HepG2 (cell line): ENCODE measurements at regions not wholly inside any gene's neighbourhood (a gene's known extent, or its start where the extent isn't known, plus 50 kb on each side); places are given as distances from the start of the nearest gene placed in this dataset.

Experiments
- ATAC-seq: fragments of 200-7000 bp; cut with Tn5 transposase; 3 replicates; pipeline ENCODE4 v1.9.1; 2020; ENCODE audit warnings: mild to moderate bottlenecking, moderate library complexity
- BruUV-seq: library from RNA; stranded (reverse); fragments of 400-500 nt; replicated peaks from 2 replicates; lab custom pipeline; 2021; lab: Mats Ljungman, UMichigan
- CTCF ChIA-PET: fragments of 300-600 bp; formaldehyde crosslinking; extraction: SDS; loops from one replicate; lab custom pipeline; 2021; ENCODE audit warnings: low total read pairs, inconsistent platforms, low intra/inter-chr PET ratio; lab: Yijun Ruan, JAX
- POLR2A ChIA-PET: fragments of 350-600 bp; sonication (Branson Sonifier 250); formaldehyde crosslinking; loops from one replicate; lab custom pipeline; 2020; ENCODE audit warnings: antibody characterized with exemption, inconsistent platforms; lab: Yijun Ruan, JAX
- DNase-seq: peaks from one replicate; pipeline ENCODE4 v3.0.0-alpha.2; 2015; ENCODE audit warnings: low spot score
- FAIRE-seq: peaks from 3 replicates; lab custom pipeline; 2011; peaks lifted over from hg19 to GRCh38; lab: Jason Lieb, UNC
- H2AFZ ChIP-seq: one replicate; pipeline ENCODE4 v1.6.1; 2011; ENCODE audit warnings: low read length, inconsistent platforms
- H3K27ac ChIP-seq: fragments of 300-600 bp; 3 replicates; pipeline ENCODE4 v1.8.0; 2011; ENCODE audit warnings: mixed run types, mild to moderate bottlenecking, mixed read lengths, low read length, inconsistent platforms; ENCODE audit not compliant: insufficient read depth; ENCODE audit errors: extremely low read length
- H3K27me3 ChIP-seq, 2 experiments: fragments of 200-600 bp in 1 of 2; 2 replicates in 1 of 2; 3 replicates in 1 of 2; pipeline versions ENCODE4 v1.6.0 to v1.8.0; 2011; ENCODE audit warnings: low read length in 2 of 2, mild to moderate bottlenecking in 2 of 2, moderate library complexity in 2 of 2, inconsistent platforms in 1 of 2; ENCODE audit not compliant: insufficient read depth in 2 of 2, control insufficient read depth in 1 of 2
- H3K36me3 ChIP-seq, 2 experiments: fragments of 200-600 bp in 1 of 2; replicated peaks in 1 of 2; 2 replicates in 1 of 2; 3 replicates in 1 of 2; pipeline versions ENCODE4 v1.5.1 to v1.8.0; 2011; ENCODE audit warnings: low read length in 2 of 2, inconsistent platforms in 1 of 2; ENCODE audit not compliant: insufficient read depth in 2 of 2, control insufficient read depth in 1 of 2
- H3K4me1 ChIP-seq: 2 replicates; pipeline ENCODE4 v1.5.1; 2012; ENCODE audit warnings: low read length, inconsistent platforms; ENCODE audit not compliant: insufficient read depth
- H3K4me2 ChIP-seq: 2 replicates; pipeline ENCODE4 v1.6.0; 2011; ENCODE audit warnings: low read depth, low read length, inconsistent platforms
- H3K4me3 ChIP-seq, 3 experiments: fragments of 200-600 bp in 1 of 3; sonication (generic), shearing (Covaris generic) in 1 of 3; replicated peaks in 1 of 3; 2 replicates each; pipeline ENCODE4 v1.5.1; 2011 to 2016; ENCODE audit warnings: low read length in 3 of 3, inconsistent platforms in 2 of 3, low read depth in 2 of 3, mild to moderate bottlenecking in 2 of 3, control low read depth in 1 of 3, mixed read lengths in 1 of 3; ENCODE audit not compliant: insufficient read depth in 1 of 3
- H3K79me2 ChIP-seq: one replicate; pipeline ENCODE4 v1.6.1; 2011; ENCODE audit warnings: low read length, inconsistent platforms; ENCODE audit not compliant: insufficient read depth
- H3K9ac ChIP-seq: 2 replicates; pipeline ENCODE4 v1.6.0; 2011; ENCODE audit warnings: mild to moderate bottlenecking, low read depth, low read length, inconsistent platforms; ENCODE audit not compliant: insufficient read depth
- H3K9me3 ChIP-seq: 2 replicates; pipeline ENCODE4 v1.5.1; 2012; ENCODE audit warnings: mild to moderate bottlenecking, low read length
- H4K20me1 ChIP-seq: 2 replicates; pipeline ENCODE4 v1.6.0; 2011; ENCODE audit warnings: inconsistent platforms, mild to moderate bottlenecking, low read length, moderate library complexity; ENCODE audit not compliant: insufficient read depth
- CCDC6 ChIP-seq: sonication (generic); formaldehyde crosslinking; IDR thresholded peaks from 2 replicates; pipeline ENCODE4 v1.8.1; 2022; ENCODE audit warnings: mild to moderate bottlenecking, missing genetic modification reagents, moderate library complexity
- CENPBD1 ChIP-seq: sonication (generic); formaldehyde crosslinking; IDR thresholded peaks from 2 replicates; pipeline ENCODE4 v1.8.0; 2022; ENCODE audit warnings: missing genetic modification reagents, low read depth, mild to moderate bottlenecking, borderline replicate concordance
- FOXK1 ChIP-seq: sonication (generic); formaldehyde crosslinking; IDR thresholded peaks from 2 replicates; pipeline ENCODE4 v1.4.0; 2020; ENCODE audit warnings: low read depth, missing genetic modification reagents, borderline replicate concordance
- HMGXB4 ChIP-seq, 2 experiments: sonication (generic) in 1 of 2; formaldehyde crosslinking in 1 of 2; IDR thresholded peaks; 2 replicates each; pipeline versions ENCODE4 v1.4.0 to v1.6.1; 2018 to 2020; ENCODE audit warnings: missing genetic modification reagents in 2 of 2, borderline replicate concordance in 1 of 2, low read depth in 1 of 2, mild to moderate bottlenecking in 1 of 2, missing biosample characterization in 1 of 2
- ISL2 ChIP-seq: sonication (generic); formaldehyde crosslinking; IDR thresholded peaks from 2 replicates; pipeline ENCODE4 v1.5.0; 2020; ENCODE audit warnings: missing genetic modification reagents
- MAFG ChIP-seq: sonication (generic); formaldehyde crosslinking; IDR thresholded peaks from 2 replicates; pipeline ENCODE4 v1.5.1; 2020; ENCODE audit warnings: mild to moderate bottlenecking, missing genetic modification reagents
- SP140L ChIP-seq: sonication (generic); formaldehyde crosslinking; IDR thresholded peaks from 2 replicates; pipeline ENCODE4 v1.4.0; 2020; ENCODE audit warnings: missing genetic modification reagents, borderline replicate concordance
- TBL1XR1 ChIP-seq: fragments of 150-350 bp; IDR thresholded peaks from 2 replicates; pipeline ENCODE4 v1.6.1; 2014; ENCODE audit warnings: borderline replicate concordance, low read length; ENCODE audit not compliant: partially characterized antibody
- ZBTB37 ChIP-seq: sonication (generic); formaldehyde crosslinking; IDR thresholded peaks from 2 replicates; pipeline ENCODE4 v1.4.0; 2020; ENCODE audit warnings: mild to moderate bottlenecking, missing genetic modification reagents
- ZNF326 ChIP-seq: sonication (generic); formaldehyde crosslinking; IDR thresholded peaks from 2 replicates; pipeline ENCODE4 v1.4.0; 2020; ENCODE audit warnings: missing genetic modification reagents, borderline replicate concordance
- ZNF496 ChIP-seq: sonication (generic); formaldehyde crosslinking; IDR thresholded peaks from 2 replicates; pipeline ENCODE4 v1.8.1; 2023; ENCODE audit warnings: mild to moderate bottlenecking, moderate library complexity, missing genetic modification reagents; ENCODE audit not compliant: insufficient replicate concordance
- ZNF776 ChIP-seq: sonication (generic); formaldehyde crosslinking; IDR thresholded peaks from 2 replicates; pipeline ENCODE4 v1.4.0; 2020; ENCODE audit warnings: mild to moderate bottlenecking, missing genetic modification reagents
- WGBS: methylation state at CpG from one replicate; pipeline ENCODE4 v1.1.6; 2017; ENCODE audit warnings: low lambda C conversion rate; 5-methylcytosine and 5-hydroxymethylcytosine counted together
- in situ Hi-C: cut with HindIII; loops from 2 replicates; pipeline ENCODE4 v1.10.0; 2017; ENCODE audit warnings: low pct_unique_long_range_greater_than_20kb; ENCODE audit not compliant: extremely low pct_ligation_motif_present
- intact Hi-C: fragments of 100-400 bp; cut with micrococcal nuclease; formaldehyde crosslinking; loops from one replicate; pipeline ENCODE4 v1.10.0; 2022; ENCODE audit not compliant: unreplicated experiment

GRCh38 chr6:4270776-4271175 lies 135.4 kb upstream of the ECI2 start:
- Histone ChIP-seq H3K27ac (no peak overlapping the region), H3K4me3 (no peak overlapping the region)
- POLR2A ChIA-PET = no interaction called here
- TF ChIP-seq CENPBD1 (CRISPR knock-in tag) (no peak), ZNF326 (CRISPR knock-in tag) (no peak), SP140L (CRISPR knock-in tag) (no peak), FOXK1 (CRISPR knock-in tag) (no peak), MAFG (CRISPR knock-in tag) (no peak), ZNF776 (CRISPR knock-in tag) (no peak), ZNF496 (CRISPR knock-in tag) (no peak), ISL2 (no peak), HMGXB4 (CRISPR knock-in tag; IDR thresholded peaks at IDR 0.05; ENCODE audit: borderline replicate concordance in 1 of 2, low read depth in 1 of 2) (no peak), TBL1XR1 (no peak), CCDC6 (CRISPR knock-in tag) (no peak), ZBTB37 (no peak)
- TF ChIP-seq, all 625 proteins: peak for 0
- DNase-seq (no peak), FAIRE-seq (no peak), ATAC-seq (no peak)
- Histone ChIP-seq H2AFZ (no peak overlapping the region), H3K36me3 (no peaks in the 10 kb centered on the region), H3K27me3 (peaks cover 0 to 17% of the 10 kb centered on the region in 2 experiments; a peak in 3 of 5 replicates), H3K79me2 (no peaks in the 10 kb centered on the region), H3K4me1 (no peaks in the 10 kb centered on the region), H3K9me3 (no peaks in the 10 kb centered on the region), H3K4me2 (no peak overlapping the region), H4K20me1 (no peaks in the 10 kb centered on the region), H3K9ac (no peak overlapping the region)
- 3% methylated on average over 1 of the region's 1 CpG for WGBS
- CTCF ChIA-PET = no interaction called here
- intact Hi-C loops (no loop called here), in situ Hi-C loops (no loop called here)
- BruUV-seq = no TSS peak
